ENCODE measurements at regions not wholly inside any gene's neighbourhood (a gene's known extent, or its start where the extent isn't known, plus 50 kb on each side); places are given as distances from the start of the nearest gene placed in this dataset.

DNA sequence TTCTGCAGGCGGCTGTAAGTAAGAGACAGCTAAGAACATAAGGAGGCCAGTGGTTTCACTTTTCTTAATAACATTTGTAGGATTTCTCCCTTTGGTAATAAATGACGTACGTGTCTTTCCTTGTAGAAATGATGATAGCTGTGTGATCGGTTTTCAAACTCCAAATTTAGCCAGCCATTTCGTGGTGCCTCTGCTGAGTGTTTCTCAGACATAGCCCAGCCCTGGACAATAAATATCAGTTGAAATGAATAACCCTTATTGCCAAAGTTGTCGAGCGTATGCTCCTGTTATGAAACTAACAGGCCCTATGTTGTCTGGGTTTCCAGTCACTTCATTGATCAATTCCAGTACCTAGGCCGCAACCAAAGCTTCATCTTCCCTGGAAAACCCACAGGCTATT, 75.0 kb upstream of the MSX2 start:
- Histone ChIP-seq H3K18ac (ENCODE audit: extremely low read depth, low read length) (no peak overlapping the region), H3K56ac (replicated peaks; ENCODE audit: insufficient read length, low read depth, low read length) (no peak overlapping the region), H3K14ac (ENCODE audit: insufficient read length) (no peak overlapping the region), H3K36me3 (ENCODE audit: control insufficient read depth in 2 of 4, insufficient read depth in 4 of 4, low read length in 3 of 4) (no peaks in the 10 kb centered on the region), H2AFZ (ENCODE audit: low read length) (no peak overlapping the region), H4K91ac (replicated peaks; ENCODE audit: insufficient read length, low read length) (no peak overlapping the region), H2BK15ac (ENCODE audit: low read length) (no peak overlapping the region), H3K79me2 (ENCODE audit: control insufficient read depth in 1 of 2, insufficient read depth in 2 of 2, low read length in 2 of 2) (no peaks in the 10 kb centered on the region), H3K9me3 (ENCODE audit: insufficient read depth in 2 of 2, low read depth in 1 of 2, low read length in 1 of 2) (0 out of 4 replicates have a peak, but pooled peaks cover 0 to 5% of the 10 kb centered on the region in 2 experiments), H3K27ac (ENCODE audit: low read depth, low read length) (no peak overlapping the region), H2BK20ac (ENCODE audit: low read length) (no peak overlapping the region), H3K4me1 (replicated peaks in 1 of 4; ENCODE audit: control insufficient read depth in 3 of 4, insufficient read depth in 4 of 4, low read length in 3 of 4) (no peaks in the 10 kb centered on the region), H3K23ac (ENCODE audit: insufficient read length) (no peak overlapping the region), H2AK5ac (ENCODE audit: low read depth, low read length) (no peak overlapping the region), H3K4me3 (ENCODE audit: extremely low read depth in 1 of 4, insufficient read depth in 2 of 4, low read depth in 3 of 4, low read length in 4 of 4) (no peak overlapping the region), H3K79me1 (ENCODE audit: low read depth, low read length) (no peaks in the 10 kb centered on the region), H3K4ac (replicated peaks; ENCODE audit: insufficient read length, low read depth, low read length) (no peak overlapping the region), H2BK120ac (replicated peaks; ENCODE audit: low read depth, low read length) (no peak overlapping the region), H3K4me2 (ENCODE audit: insufficient read depth in 1 of 2, low read depth in 2 of 2, low read length in 2 of 2) (no peak overlapping the region), H3K27me3 (replicated peaks in 1 of 4; ENCODE audit: control insufficient read depth in 3 of 4, extremely low read depth in 1 of 4, insufficient read depth in 3 of 4, low read length in 3 of 4) (no peaks in the 10 kb centered on the region), H3K23me2 (ENCODE audit: low read depth, low read length) (no peaks in the 10 kb centered on the region), H4K5ac (ENCODE audit: insufficient read length, low read depth, low read length) (no peak overlapping the region), H2BK12ac (ENCODE audit: low read depth, low read length) (no peak overlapping the region), H4K8ac (ENCODE audit: extremely low read depth, insufficient read depth, low read length) (no peak overlapping the region), H2BK5ac (ENCODE audit: low read depth, low read length) (no peak overlapping the region), H3K9ac (replicated peaks in 1 of 4; ENCODE audit: extremely low read depth in 1 of 4, low read depth in 3 of 4, low read length in 3 of 4) (no peak overlapping the region), H4K20me1 (replicated peaks in 1 of 2; ENCODE audit: control insufficient read depth in 1 of 2, insufficient read depth in 2 of 2, low read length in 2 of 2) (no peaks in the 10 kb centered on the region)
- DNase-seq (ENCODE audit: low read depth in 1 of 2, low spot score in 2 of 2), result no peak
- POLR2A ChIA-PET (ENCODE audit: partially characterized antibody), result no interaction called here
- 95% methylated on average over 8 of the region's 8 CpGs; no CpG with 5 or more reads in 1 of the 2 experiments for WGBS, 2 experiments (ENCODE audit: extremely low coverage in 1 of 2, insufficient coverage in 1 of 2, insufficient read length in 1 of 2, insufficient replicate concordance in 2 of 2, low coverage in 1 of 2, low lambda C conversion rate in 2 of 2, missing lambda C conversion rate in 1 of 2)
- no peak for FAIRE-seq
- CTCF ChIA-PET (ENCODE audit: partially characterized antibody), result interaction anchor here (0.9 kb wide), 1 partner anchor 50 kb away, joined by 3 read pairs; no protein-coding TSS in a partner anchor
- TF ChIP-seq SP4 (IDR thresholded peaks at IDR 0.05; ENCODE audit: low read length) (no peak), SIX5 (IDR thresholded peaks at IDR 0.05; ENCODE audit: low read depth, low read length) (no peak), YY1 (IDR thresholded peaks at IDR 0.05; ENCODE audit: low read depth, low read length) (no peak), HDAC2 (IDR thresholded peaks at IDR 0.05; ENCODE audit: borderline replicate concordance in 1 of 2, low read depth in 2 of 2, low read length in 2 of 2) (no peak), GTF2F1 (IDR thresholded peaks at IDR 0.05; ENCODE audit: borderline replicate concordance, low read depth, low read length) (no peak), NANOG (IDR thresholded peaks at IDR 0.05; ENCODE audit: insufficient read depth, low read depth, low read length, poor library complexity, severe bottlenecking) (no peak), GABPA (IDR thresholded peaks at IDR 0.05; ENCODE audit: borderline replicate concordance, insufficient read depth, low read length) (no peak), EP300 (IDR thresholded peaks at IDR 0.05; ENCODE audit: borderline replicate concordance in 1 of 2, low read depth in 2 of 2, low read length in 2 of 2) (no peak), KDM4A (IDR thresholded peaks at IDR 0.05; ENCODE audit: low read depth, low read length, severe bottlenecking) (no peak), TAF7 (optimal IDR thresholded peaks at IDR 0.05; ENCODE audit: borderline replicate concordance, low read depth, low read length) (no peak), CBX8 (IDR thresholded peaks at IDR 0.05; ENCODE audit: borderline replicate concordance, low read depth, low read length) (no peak), MAFK (IDR thresholded peaks at IDR 0.05; ENCODE audit: low read depth, low read length) (no peak), SP1 (IDR thresholded peaks at IDR 0.05; ENCODE audit: low read depth, low read length) (no peak), E2F6 (IDR thresholded peaks at IDR 0.05) (no peak)
